Inferior parietal cortex (tissue), 1 donor: ENCODE measurements at regions not wholly inside any gene's neighbourhood (a gene's known extent, or its start where the extent isn't known, plus 50 kb on each side); places are given as distances from the start of the nearest gene placed in this dataset.

Experiments used
- DNase-seq: peaks from one replicate; pipeline ENCODE4 v3.0.0-alpha.2; 2016; ENCODE audit errors: extremely low spot score

DNA sequence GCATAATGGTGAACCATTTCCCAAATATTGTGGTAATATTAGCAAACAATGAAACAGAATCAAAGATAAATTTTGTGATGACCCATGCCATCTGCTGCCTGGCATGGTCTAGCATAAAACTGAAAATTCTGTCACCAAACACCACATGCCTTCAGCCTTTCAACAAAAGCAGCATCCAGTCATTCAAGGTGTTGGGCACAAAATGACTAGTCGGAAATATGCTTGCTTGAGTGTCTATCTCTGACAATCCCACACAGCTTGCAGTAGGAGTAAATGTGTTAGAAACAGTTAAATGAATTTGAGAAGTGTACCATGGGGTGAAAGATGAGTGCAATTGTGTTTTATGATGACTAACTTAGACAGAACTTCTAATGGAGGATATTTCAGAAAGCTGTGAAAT is 61.7 kb upstream of the CDIN1 start:
- DNase-seq = no peak

DNA sequence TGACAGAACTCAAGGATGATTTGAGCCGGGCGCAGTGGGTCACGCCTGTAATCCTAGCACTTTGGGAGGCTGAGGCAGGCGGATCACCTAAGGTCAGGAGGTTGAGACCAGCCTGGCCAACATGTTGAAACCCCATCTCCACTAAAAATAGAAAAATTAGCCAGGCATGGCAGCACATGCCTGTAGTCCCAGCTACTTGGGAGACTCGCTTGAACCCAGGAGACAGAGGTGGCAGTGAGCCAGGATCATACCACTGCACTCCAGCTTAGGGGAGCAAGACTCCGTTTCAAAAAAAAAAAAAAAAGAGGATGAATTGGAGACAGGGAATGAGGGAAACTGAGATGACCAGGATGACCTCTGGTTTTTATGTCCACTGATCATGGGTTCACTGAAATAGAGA is 60.4 kb upstream of the CDIN1 start:
- no peak for DNase-seq

DNA sequence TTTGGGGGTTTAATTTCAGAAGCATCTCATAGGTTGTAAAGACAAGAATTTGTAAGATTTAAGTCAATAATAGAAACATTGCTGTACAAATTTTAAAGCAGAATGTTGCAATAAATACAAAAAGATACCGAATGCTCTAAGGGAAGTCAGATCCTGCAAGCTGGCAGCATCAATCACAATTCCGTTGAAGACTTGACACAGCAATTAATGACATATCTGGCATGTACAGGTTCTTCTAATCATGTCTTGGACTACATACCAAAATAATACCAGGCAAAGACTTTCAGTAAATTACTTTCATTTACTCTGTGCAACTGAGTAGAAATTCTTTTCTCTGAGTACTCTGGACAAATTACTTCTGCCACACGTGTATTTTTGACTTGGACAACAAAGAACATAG is 54.0 kb upstream of the CDIN1 start:
- no peak for DNase-seq

DNA sequence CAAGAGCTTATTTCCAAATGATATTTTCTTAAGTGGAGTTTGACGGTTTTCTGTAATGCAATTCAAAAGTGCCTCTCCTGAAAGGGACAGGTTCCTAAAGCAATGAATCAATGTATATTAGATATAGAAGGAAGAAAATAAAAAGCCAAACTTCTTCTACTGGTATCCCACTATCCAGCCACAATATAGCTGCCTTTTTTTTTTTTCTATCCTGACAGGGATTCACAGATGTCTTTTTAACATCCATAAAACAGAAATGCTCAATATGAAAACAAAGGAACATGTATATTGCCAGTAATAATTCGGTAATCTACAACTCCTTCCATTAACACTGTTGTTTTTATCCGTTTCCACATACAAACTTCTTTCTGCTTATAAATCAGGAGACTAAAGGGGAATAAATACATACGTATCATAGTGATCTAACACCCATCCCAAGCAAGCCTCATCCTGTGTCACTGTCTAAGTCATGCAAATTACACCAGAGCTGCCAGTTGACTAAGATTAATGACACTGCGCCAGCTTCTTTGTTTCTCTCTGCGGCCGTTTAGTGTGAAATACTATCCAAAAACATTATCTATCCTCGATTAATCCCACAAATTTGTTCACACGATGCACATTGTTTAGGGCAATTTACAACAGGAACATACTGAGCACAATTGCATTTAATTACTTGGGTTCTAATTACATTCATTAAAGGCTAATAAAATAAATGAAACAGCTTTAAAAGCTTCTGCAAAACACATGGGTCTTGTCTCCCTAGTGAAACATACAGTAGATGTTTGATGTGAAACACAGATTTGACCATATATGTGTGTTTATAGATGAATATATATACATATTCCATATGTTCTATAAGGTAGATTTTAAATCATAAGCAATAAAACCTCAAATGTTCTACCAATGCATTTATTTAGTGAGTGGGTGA is 51.9 kb upstream of the CDIN1 start:
- DNase-seq = no peak

DNA sequence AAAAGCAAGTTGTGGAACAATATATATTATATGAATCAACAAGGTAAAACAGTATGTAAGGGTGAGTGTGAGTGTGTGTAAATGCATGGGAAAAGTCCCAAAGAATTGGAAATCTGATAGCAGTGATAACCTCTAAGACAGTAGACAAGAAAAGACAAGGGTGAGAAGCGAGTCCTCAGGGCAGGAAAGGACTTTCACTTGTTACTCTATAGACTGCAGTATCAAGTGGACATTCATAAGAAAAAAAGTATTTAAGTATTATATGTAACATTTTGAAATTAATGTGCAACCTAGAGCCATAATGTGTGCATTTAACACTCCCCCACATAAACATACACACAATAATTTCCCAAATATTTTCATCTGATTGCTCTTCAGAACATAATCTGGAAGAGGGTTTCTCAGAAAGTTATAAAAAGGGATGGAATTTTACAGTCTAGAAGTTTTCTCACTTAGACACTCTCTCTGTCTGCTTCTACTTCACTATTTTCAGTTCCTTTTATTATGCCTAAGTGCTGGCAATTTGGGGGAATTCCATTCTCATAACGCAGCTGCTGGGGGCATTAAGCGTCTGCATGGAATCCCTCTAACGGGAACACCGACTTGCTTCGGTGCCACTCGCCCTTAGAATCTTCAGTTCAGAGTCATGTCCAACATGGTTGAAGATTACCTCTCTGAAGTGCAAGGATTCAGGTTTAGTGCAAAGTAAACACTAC is 50.0 kb upstream of the CDIN1 start:
- DNase-seq = no peak
